ENCODE measurements at regions not wholly inside any gene's neighbourhood (a gene's known extent, or its start where the extent isn't known, plus 50 kb on each side); places are given as distances from the start of the nearest gene placed in this dataset.

- no peak overlapping the region for H2BK5ac ChIP-seq (ENCODE audit: insufficient read length, low read length)
- no peaks in the 10 kb centered on the region for H3K9me3 Mint-ChIP-seq
- no peak overlapping the region for H3K23ac ChIP-seq (ENCODE audit: insufficient read length, low read depth, low read length)
- no peak overlapping the region for H3K4me3 Mint-ChIP-seq
- H2BK12ac ChIP-seq (ENCODE audit: insufficient read length, low read depth, low read length), result no peak overlapping the region
- no peak overlapping the region for H3K9ac ChIP-seq (ENCODE audit: extremely low read depth, insufficient read length, low read length)
- H3K27ac Mint-ChIP-seq, result no peak overlapping the region
- H3K14ac ChIP-seq (ENCODE audit: insufficient read depth, low read length), result no peak overlapping the region
- H3K56ac ChIP-seq (ENCODE audit: insufficient read length, low read depth, low read length), result no peak overlapping the region
- no peaks in the 10 kb centered on the region for H3K9me3 ChIP-seq (ENCODE audit: control insufficient read depth, low read depth, low read length)
- DNase-seq, result no peak
- H2BK120ac ChIP-seq (ENCODE audit: low read depth, low read length, poor library complexity, severe bottlenecking), result no peak overlapping the region
- no peaks in the 10 kb centered on the region for H3K27me3 ChIP-seq (ENCODE audit: insufficient read depth, low read length)
- no peak overlapping the region for H4K8ac ChIP-seq (replicated peaks; ENCODE audit: insufficient read length, low read depth, low read length)
- no peaks in the 10 kb centered on the region for H3K36me3 Mint-ChIP-seq (ENCODE audit: insufficient read depth in 1 of 3, low read depth in 3 of 3)
- H3K4me2 ChIP-seq (ENCODE audit: insufficient read depth, insufficient read length, low read length), result no peak overlapping the region
- H4K20me1 ChIP-seq (ENCODE audit: control insufficient read depth, insufficient read depth, insufficient read length), result no peaks in the 10 kb centered on the region
- H3K27me3 Mint-ChIP-seq (ENCODE audit: low read depth), result peaks cover 2% of the 10 kb centered on the region
- H3T11ph ChIP-seq (ENCODE audit: low read length), result no peak overlapping the region
- H2BK15ac ChIP-seq (ENCODE audit: low read depth, low read length), result no peak overlapping the region
- H3K4ac ChIP-seq (ENCODE audit: low read depth, low read length), result no peak overlapping the region
- H4K5ac ChIP-seq (ENCODE audit: insufficient read length, low read depth, low read length), result no peak overlapping the region
- H2AK5ac ChIP-seq (ENCODE audit: insufficient read length, low read length), result no peak overlapping the region
- H2AFZ ChIP-seq (ENCODE audit: low read length), result no peak overlapping the region
- H3K18ac ChIP-seq (ENCODE audit: insufficient read length, low read depth, low read length), result no peak overlapping the region
- H3K23me2 ChIP-seq (ENCODE audit: insufficient read length, low read depth, low read length, poor library complexity, severe bottlenecking), result peaks cover 2% of the 10 kb centered on the region
- no peak overlapping the region for H4K91ac ChIP-seq (ENCODE audit: insufficient read length, low read depth, low read length)
- H3K79me2 ChIP-seq (ENCODE audit: insufficient read depth, low read length), result no peaks in the 10 kb centered on the region
- H3K27ac ChIP-seq (ENCODE audit: insufficient read length, low read depth, low read length), result no peak overlapping the region
- no peaks in the 10 kb centered on the region for H3K4me1 ChIP-seq (ENCODE audit: insufficient read depth, low read length)
- peaks cover 0 to 3% of the 10 kb centered on the region in 2 experiments; a peak in 1 of 4 replicates for H3K4me1 Mint-ChIP-seq
- no peak overlapping the region for H2BK20ac ChIP-seq (ENCODE audit: low read depth, low read length, poor library complexity, severe bottlenecking)
- H3K79me1 ChIP-seq (ENCODE audit: insufficient read depth, low read depth, low read length, poor library complexity, severe bottlenecking), result no peaks in the 10 kb centered on the region
- TF ChIP-seq CTCF (conservative IDR thresholded peaks at IDR 0.05), result no peak
These were observed 83.8 kb upstream of the GALNT15 start for GRCh38 chr3:16090706-16091105.
